ENCODE measurements at regions not wholly inside any gene's neighbourhood (a gene's known extent, or its start where the extent isn't known, plus 50 kb on each side); places are given as distances from the start of the nearest gene placed in this dataset.

DNA sequence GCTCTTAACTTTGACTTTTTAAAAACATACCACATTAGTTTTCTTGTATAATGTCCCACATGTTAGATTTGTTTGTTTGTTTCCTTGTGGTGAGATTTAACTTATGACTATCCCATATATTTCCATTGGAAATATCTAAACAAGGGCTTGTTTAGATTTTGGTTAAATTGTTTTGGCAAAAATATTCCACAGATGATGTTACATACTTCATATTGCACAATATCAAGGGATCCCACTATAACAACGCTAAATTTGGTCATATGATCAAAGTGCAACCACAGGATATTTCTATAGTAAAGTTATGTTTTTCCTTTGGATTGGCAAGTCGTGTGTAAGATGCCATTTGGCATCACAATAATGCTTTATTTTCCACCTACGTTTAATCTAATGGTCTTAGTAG, 396.7 kb downstream of the TGFB2 start:
- Mint-ChIP-seq H3K36me3 (ENCODE audit: low read depth) (no peaks in the 10 kb centered on the region), H3K9me3 (peaks cover 1% of the 10 kb centered on the region)
- intact Hi-C loops (cut with micrococcal nuclease): no loop called here

DNA sequence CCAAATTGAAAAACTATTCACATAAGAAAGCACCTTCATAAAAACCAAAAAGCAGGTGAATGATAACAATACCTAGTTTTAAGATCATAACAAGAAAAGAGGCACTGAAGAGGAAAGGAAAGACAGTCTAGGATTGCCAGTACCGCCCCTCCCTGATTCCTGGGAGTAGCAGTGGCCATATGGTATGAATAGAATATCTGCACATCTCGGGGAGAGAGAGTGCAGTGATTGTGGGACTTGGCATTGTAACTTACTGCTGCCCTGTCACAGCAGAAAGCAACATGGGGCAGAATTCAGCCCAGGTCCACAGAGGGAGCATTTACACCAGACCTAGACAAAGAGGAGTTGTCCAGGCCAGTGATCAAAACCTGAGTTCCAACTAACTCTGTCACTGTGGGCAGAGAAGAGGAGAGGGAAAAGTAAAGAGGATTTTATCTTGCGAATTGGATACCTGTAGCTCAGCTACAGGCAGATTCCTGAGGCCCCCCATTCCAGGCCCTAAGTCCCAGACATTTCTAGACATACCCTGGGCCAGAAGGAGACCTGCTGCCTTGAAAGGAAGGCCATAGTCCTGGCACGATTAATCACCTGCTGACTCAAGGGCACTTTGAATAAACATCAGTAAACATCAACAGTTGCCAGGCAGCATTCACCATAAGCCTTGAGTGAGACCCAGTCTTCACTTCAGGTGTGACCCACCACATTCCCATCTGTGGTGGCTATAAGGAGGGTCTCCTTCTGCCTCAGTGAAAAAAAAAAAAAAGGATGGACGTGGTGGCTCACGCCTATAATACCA, 397.5 kb downstream of the TGFB2 start:
- Mint-ChIP-seq H3K27ac (no peak overlapping the region), H3K27me3 (ENCODE audit: low read depth) (no peaks in the 10 kb centered on the region), H3K36me3 (ENCODE audit: low read depth) (no peaks in the 10 kb centered on the region), H3K9me3 (peaks cover 5% of the 10 kb centered on the region), H3K4me1 (ENCODE audit: low read depth) (no peaks in the 10 kb centered on the region), H3K4me3 (ENCODE audit: low read depth) (no peak overlapping the region)
- intact Hi-C loops (cut with micrococcal nuclease): no loop called here
- DNase-seq (ENCODE audit: low spot score): no peak

More for the DNA sequence above, 396.7 kb downstream of the TGFB2 start:
- Mint-ChIP-seq H3K4me1 (ENCODE audit: low read depth) (no peaks in the 10 kb centered on the region), H3K4me3 (ENCODE audit: low read depth) (no peak overlapping the region), H3K27me3 (ENCODE audit: low read depth) (no peaks in the 10 kb centered on the region), H3K27ac (no peak overlapping the region)
- no peak for DNase-seq (ENCODE audit: low spot score)

DNA sequence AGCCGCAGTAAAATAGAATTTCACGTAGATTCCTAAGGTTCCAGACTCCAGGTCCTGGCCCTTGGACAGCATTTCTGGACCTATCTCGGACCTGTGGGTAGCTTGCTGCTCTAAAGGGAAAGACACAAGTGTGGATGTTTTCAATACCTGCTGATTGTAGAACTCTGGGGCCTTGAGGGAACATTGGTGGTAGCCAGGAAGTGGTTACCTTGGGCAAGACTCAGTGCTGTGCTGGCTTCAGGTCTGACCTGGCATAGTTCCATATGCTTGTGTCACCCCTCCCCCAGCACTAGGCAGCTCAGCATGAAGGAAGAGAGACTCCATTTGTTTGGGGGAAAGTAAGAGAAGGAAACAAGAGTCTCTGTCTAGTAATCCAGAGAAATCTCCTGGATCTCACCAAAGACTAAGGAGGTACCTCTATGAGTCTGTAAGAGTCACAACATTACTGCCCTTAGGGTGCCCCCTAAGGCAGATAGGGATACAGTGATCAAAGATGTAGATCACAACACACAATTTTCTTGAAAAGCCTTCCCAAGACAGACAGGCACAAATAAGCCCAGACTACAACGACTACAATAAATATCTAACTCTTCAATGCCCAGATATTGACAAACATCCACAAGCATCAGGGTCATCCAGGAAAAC, 398.8 kb downstream of the TGFB2 start:
- intact Hi-C loops (cut with micrococcal nuclease): no loop called here
- Mint-ChIP-seq H3K4me1 (ENCODE audit: low read depth) (no peaks in the 10 kb centered on the region), H3K36me3 (ENCODE audit: low read depth) (no peaks in the 10 kb centered on the region), H3K9me3 (peaks cover 5% of the 10 kb centered on the region), H3K4me3 (ENCODE audit: low read depth) (no peak overlapping the region), H3K27ac (no peak overlapping the region), H3K27me3 (ENCODE audit: low read depth) (no peaks in the 10 kb centered on the region)
- DNase-seq (ENCODE audit: low spot score): no peak

DNA sequence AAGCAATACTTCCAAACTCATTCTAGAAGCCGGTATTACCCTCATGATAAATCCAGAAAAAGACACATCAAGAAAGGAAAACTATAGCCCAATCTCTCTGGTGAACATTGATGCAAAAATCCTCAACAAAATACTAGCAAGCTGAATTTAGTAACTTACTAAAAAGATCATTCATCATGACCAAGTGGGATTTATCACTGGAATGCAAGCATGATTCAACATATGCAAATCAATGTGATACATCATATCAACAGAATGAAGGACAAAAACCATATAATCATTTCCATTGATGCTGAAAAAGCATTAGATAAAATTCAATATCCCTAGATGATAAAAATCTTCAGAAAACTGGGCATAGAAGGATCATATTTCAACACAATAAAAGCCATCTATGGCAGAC, 402.9 kb downstream of the TGFB2 start:
- intact Hi-C loops (cut with micrococcal nuclease): no loop called here
- Mint-ChIP-seq H3K9me3 (peaks cover 5% of the 10 kb centered on the region), H3K4me3 (ENCODE audit: low read depth) (no peak overlapping the region), H3K27ac (no peak overlapping the region), H3K4me1 (ENCODE audit: low read depth) (no peaks in the 10 kb centered on the region), H3K27me3 (ENCODE audit: low read depth) (no peaks in the 10 kb centered on the region), H3K36me3 (ENCODE audit: low read depth) (no peaks in the 10 kb centered on the region)
- DNase-seq (ENCODE audit: low spot score): no peak

DNA sequence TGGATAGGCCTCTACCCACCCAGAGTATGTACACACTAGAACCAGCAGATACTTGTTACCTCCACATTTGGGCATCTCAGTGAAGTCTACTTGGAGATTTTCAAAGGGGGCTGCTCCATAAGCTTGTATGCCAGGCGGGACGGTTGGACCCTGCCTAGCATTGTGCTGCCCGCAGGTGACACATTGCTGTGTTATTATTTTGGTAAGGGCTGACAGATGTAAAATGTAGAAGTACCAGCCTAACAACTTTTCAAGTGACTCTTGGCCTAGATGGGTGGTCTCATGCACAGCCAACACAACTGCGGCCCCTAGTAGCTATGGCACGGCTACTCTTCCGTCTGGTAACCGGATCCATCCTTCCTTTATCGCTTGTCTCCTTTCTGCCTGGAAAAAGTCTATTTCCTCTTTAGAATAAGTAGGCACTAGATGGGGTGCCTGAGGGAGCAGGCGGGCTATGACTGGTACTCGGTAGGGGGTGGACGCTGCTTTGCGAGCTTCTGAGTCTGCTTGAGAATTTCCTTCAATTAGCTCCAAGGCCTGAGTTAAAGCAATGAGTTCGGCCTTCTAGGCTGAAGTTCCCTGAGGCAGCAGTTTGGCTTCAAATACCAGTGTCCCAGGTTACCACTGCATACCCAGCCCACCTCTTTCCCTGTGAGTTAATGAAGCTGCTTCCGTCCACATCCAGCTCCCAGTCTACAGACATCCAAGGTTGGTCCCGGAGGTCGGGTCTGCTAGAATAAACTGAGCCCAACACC, 405.3 kb downstream of the TGFB2 start:
- intact Hi-C loops (cut with micrococcal nuclease): no loop called here

DNA sequence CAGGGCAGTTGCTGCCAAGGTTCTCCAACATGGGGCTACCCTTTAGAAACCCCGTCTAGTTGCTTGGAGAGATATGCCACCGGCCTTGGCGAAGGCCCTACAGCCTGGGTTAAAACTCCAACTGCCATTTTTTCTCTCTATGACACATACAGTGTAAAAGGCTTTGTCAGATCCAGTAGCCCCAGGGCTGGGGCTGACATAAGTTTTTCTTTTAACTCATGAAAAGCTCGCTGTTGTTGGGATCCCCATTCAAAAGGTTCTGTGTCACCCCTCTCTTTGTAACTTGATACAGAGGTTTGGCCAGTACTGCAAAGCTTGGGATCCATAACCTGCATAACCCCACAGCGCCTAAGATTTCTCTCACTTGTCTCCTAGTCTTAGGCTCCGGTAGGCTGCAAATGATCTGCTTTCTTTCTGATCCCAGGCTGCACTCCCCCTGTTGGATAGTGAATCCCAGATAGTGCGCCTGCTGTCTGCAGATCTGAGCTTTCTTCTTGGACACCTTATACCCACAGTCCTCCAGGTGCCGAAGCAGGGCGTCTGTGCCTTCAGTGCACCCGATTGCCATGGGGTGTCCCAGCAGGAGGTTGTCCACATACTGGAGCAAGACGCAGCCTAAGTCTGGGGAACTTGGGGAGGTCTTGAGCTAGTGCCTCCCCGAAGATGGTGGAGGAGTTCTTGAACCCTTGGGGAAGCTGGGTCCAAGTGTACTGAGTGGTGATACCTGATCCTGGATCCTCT, 406.2 kb downstream of the TGFB2 start:
- H3K4me3 Mint-ChIP-seq (ENCODE audit: low read depth): no peak overlapping the region
- intact Hi-C loops (cut with micrococcal nuclease): no loop called here
- H3K27me3 Mint-ChIP-seq (ENCODE audit: low read depth): no peaks in the 10 kb centered on the region
- DNase-seq (ENCODE audit: low spot score): no peak
- no peaks in the 10 kb centered on the region for H3K36me3 Mint-ChIP-seq (ENCODE audit: low read depth)
- no peaks in the 10 kb centered on the region for H3K4me1 Mint-ChIP-seq (ENCODE audit: low read depth)
- no peak overlapping the region for H3K27ac Mint-ChIP-seq
- peaks cover 5% of the 10 kb centered on the region for H3K9me3 Mint-ChIP-seq

More for the DNA sequence above, 405.3 kb downstream of the TGFB2 start:
- Mint-ChIP-seq H3K4me3 (ENCODE audit: low read depth) (no peak overlapping the region), H3K36me3 (ENCODE audit: low read depth) (no peaks in the 10 kb centered on the region), H3K27me3 (ENCODE audit: low read depth) (no peaks in the 10 kb centered on the region), H3K9me3 (peaks cover 5% of the 10 kb centered on the region), H3K4me1 (ENCODE audit: low read depth) (no peaks in the 10 kb centered on the region), H3K27ac (no peak overlapping the region)
- no peak for DNase-seq (ENCODE audit: low spot score)

DNA sequence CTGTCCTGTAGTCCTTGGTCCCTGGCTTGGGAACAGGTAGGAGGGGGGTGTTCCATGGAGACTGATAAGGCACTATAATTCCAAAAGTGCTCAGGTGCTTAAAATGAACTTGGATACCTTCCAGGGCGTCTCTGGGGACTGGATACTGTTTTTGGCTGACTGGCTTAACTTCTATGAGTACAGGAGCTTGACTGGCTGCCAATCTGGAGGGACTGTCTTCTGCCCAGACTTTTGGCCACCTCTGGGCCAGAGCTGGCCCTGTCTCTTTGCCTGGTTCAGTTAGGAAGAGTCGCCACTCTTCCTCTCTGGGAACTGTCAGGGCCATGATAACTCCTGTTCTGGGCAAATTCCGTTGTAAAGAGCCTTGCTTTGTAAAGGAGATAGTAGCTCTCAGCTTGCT, 407.0 kb downstream of the TGFB2 start:
- H3K4me3 Mint-ChIP-seq (ENCODE audit: low read depth): no peak overlapping the region
- DNase-seq (ENCODE audit: low spot score): no peak
- peaks cover 1% of the 10 kb centered on the region for H3K9me3 Mint-ChIP-seq
- no peak overlapping the region for H3K27ac Mint-ChIP-seq
- H3K27me3 Mint-ChIP-seq (ENCODE audit: low read depth): no peaks in the 10 kb centered on the region
- intact Hi-C loops (cut with micrococcal nuclease): no loop called here
- no peaks in the 10 kb centered on the region for H3K36me3 Mint-ChIP-seq (ENCODE audit: low read depth)
- H3K4me1 Mint-ChIP-seq (ENCODE audit: low read depth): no peaks in the 10 kb centered on the region

DNA sequence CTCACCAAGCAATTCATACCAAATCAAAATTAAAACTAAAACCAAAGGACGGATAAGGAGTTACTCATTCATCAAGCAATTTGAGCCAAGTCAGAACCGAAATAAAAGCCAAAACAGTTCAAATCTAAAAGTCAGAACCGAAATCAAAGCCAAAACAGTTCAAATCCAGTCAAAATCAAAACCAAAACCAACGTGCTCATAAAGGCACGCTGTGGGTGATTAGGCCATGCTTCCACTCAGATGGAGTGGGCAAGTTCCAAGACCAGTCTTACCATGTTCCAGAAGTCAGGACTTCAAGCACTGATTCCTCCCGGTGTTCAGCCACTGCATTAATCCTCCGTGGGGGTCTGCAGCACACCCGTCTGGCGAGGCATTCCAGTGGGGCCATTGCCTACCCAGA, 409.3 kb downstream of the TGFB2 start:
- H3K27ac Mint-ChIP-seq: no peak overlapping the region
- intact Hi-C loops (cut with micrococcal nuclease): no loop called here
- no peaks in the 10 kb centered on the region for H3K9me3 Mint-ChIP-seq

DNA sequence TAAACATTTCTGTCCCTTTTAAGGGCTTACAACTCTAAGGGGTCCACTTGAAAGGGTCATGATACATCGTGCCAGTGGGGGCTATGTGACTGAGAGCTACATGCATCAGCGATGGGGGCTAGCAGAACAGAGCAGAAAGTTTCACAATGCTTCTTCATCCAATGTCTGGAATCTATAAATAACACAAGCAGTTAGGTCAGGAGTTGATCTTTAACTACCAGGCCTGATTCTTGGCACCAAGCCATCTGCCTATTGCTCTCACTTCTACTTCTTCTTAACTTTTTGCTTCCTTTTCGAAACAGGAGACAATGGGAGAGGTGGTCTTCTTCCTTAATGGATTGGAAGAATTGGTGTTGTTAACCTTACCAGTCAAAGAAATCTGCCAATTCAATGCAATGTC, 410.0 kb downstream of the TGFB2 start:
- no peaks in the 10 kb centered on the region for H3K27me3 Mint-ChIP-seq (ENCODE audit: low read depth)
- intact Hi-C loops (cut with micrococcal nuclease): no loop called here
- no peaks in the 10 kb centered on the region for H3K4me1 Mint-ChIP-seq (ENCODE audit: low read depth)

More for the DNA sequence above, 409.3 kb downstream of the TGFB2 start:
- H3K4me1 Mint-ChIP-seq (ENCODE audit: low read depth): no peaks in the 10 kb centered on the region
- H3K36me3 Mint-ChIP-seq (ENCODE audit: low read depth): no peaks in the 10 kb centered on the region
- no peaks in the 10 kb centered on the region for H3K27me3 Mint-ChIP-seq (ENCODE audit: low read depth)
- no peak overlapping the region for H3K4me3 Mint-ChIP-seq (ENCODE audit: low read depth)
- DNase-seq (ENCODE audit: low spot score): no peak

DNA sequence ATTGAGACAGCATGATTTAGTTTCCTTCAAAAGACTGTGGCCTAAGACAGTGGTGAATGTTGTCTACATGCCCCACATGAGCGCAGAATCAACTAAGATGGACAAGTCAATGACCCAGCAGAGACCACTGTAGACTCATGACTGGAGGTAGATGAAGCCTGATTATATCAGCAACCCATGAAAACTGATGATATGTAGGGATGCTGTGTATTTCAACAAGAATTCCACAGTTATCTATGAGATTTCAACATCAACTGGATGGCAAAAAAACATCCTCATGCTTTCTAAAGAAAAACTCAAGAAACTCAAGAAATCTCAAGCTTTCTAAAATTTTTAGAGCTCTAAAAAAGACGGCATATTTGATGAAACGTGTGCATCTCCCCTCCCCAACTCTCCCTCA, 413.9 kb upstream of the LYPLAL1 start:
- no peaks in the 10 kb centered on the region for H3K4me1 Mint-ChIP-seq (ENCODE audit: low read depth)
- intact Hi-C loops (cut with micrococcal nuclease): no loop called here
- H3K27ac Mint-ChIP-seq: no peak overlapping the region
- no peak for DNase-seq (ENCODE audit: low spot score)
- H3K27me3 Mint-ChIP-seq (ENCODE audit: low read depth): no peaks in the 10 kb centered on the region
- no peaks in the 10 kb centered on the region for H3K36me3 Mint-ChIP-seq (ENCODE audit: low read depth)
- H3K4me3 Mint-ChIP-seq (ENCODE audit: low read depth): no peak overlapping the region
- H3K9me3 Mint-ChIP-seq: no peaks in the 10 kb centered on the region

More for the DNA sequence above, 410.0 kb downstream of the TGFB2 start:
- H3K27ac Mint-ChIP-seq: no peak overlapping the region
- H3K4me3 Mint-ChIP-seq (ENCODE audit: low read depth): no peak overlapping the region
- no peaks in the 10 kb centered on the region for H3K36me3 Mint-ChIP-seq (ENCODE audit: low read depth)
- DNase-seq (ENCODE audit: low spot score): no peak
- no peaks in the 10 kb centered on the region for H3K9me3 Mint-ChIP-seq

DNA sequence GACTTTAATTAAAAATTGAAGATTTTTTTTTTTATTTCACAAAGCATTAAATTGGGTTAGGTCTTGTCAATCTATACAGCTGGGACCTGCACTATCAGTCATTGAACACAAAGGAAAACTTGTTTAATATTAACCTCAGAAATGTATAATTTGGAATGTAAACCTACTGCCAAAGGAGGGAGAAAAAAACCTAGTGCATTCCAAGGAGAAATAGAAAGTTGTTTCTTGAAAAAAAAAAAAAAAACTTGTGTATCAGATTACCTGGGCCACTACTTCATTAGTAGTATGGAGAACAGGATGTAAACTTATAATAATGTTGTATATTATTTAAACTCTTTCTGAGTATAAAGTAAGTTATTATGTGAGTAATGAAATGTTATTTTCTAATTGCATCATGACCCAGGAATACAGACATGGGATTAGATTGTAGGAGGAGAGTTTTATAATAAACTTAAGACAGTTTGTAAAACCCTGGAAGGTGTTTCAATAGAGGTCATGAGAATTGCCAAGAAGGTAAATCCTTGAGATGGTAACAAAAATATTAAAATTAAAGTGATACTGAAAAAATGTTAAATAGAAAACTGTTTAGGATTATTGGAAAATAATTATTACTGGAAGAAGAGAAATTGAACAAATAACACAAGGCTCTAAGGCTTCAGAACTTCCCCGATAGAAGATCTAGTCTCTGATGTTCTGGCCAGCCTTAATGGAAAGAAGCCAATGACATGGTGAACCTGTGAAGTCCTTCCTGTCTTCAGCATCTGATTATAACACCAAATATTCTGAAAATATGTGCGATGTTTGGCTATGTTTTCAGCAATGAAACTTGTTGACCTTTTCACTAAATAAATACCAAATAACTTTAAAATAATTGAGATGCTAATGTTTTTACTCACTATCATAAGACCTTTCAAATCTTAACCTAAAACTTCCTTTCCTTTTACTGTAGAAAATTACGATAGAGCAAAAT, 412.8 kb upstream of the LYPLAL1 start:
- intact Hi-C loops (cut with micrococcal nuclease): no loop called here
- H3K27me3 Mint-ChIP-seq (ENCODE audit: low read depth): no peaks in the 10 kb centered on the region
- H3K4me3 Mint-ChIP-seq (ENCODE audit: low read depth): no peak overlapping the region
- no peaks in the 10 kb centered on the region for H3K36me3 Mint-ChIP-seq (ENCODE audit: low read depth)
- H3K9me3 Mint-ChIP-seq: no peaks in the 10 kb centered on the region
- no peak overlapping the region for H3K27ac Mint-ChIP-seq
- no peaks in the 10 kb centered on the region for H3K4me1 Mint-ChIP-seq (ENCODE audit: low read depth)
- DNase-seq (ENCODE audit: low spot score): no peak

DNA sequence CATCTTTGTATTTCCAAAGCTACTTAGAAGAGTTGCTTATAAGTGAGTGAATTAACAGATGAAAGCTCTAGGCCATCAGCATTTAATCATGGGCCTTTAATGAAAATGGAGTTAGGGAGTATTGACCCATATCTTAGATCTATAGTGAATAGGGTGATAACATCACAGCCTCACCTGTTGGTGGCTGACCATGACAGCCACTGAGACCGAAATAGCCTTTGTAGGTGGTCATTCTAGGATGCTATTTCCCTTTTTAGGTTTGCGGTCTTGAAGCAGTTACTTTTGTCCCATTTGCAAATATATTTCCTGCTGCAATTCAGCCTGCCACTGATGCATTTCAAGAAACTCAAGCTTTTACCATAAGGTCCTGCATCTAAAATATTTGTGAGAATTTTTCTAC, 410.1 kb upstream of the LYPLAL1 start:
- DNase-seq (ENCODE audit: low spot score): no peak
- H3K4me1 Mint-ChIP-seq (ENCODE audit: low read depth): no peaks in the 10 kb centered on the region
- H3K27me3 Mint-ChIP-seq (ENCODE audit: low read depth): no peaks in the 10 kb centered on the region
- H3K9me3 Mint-ChIP-seq: no peaks in the 10 kb centered on the region
- H3K27ac Mint-ChIP-seq: no peak overlapping the region
- intact Hi-C loops (cut with micrococcal nuclease): no loop called here
- no peak overlapping the region for H3K4me3 Mint-ChIP-seq (ENCODE audit: low read depth)
- H3K36me3 Mint-ChIP-seq (ENCODE audit: low read depth): no peaks in the 10 kb centered on the region
